Esophagus muscularis mucosa (tissue), 4 donors: ENCODE measurements at regions not wholly inside any gene's neighbourhood (a gene's known extent, or its start where the extent isn't known, plus 50 kb on each side); places are given as distances from the start of the nearest gene placed in this dataset.

Experiments
- DNase-seq: peaks from one replicate; pipeline ENCODE4 v3.0.0-alpha.2; 2017; ENCODE audit errors: extremely low spot score
- H3K27ac ChIP-seq, 4 donors: fragments of 200-600 bp; sonication (generic); replicated peaks in 1 of 4; 1 replicate in 3 of 4; 2 replicates in 1 of 4; pipeline ENCODE4 v1.5.1; 2016 to 2019; ENCODE audit warnings: mild to moderate bottlenecking in 1 of 4
- H3K27me3 ChIP-seq, 4 donors: fragments of 200-600 bp; sonication (generic); one replicate each; pipeline versions ENCODE4 v1.5.1 to v1.6.0; 2016 to 2019
- H3K36me3 ChIP-seq, 4 donors: fragments of 200-600 bp; sonication (generic); one replicate each; pipeline ENCODE4 v1.5.1; 2016 to 2019
- H3K4me1 ChIP-seq, 4 donors: fragments of 200-600 bp; sonication (generic); one replicate each; pipeline ENCODE4 v1.5.1; 2016 to 2019
- H3K4me3 ChIP-seq, 4 donors: fragments of 200-600 bp; sonication (generic); 1 replicate in 2 of 4; 2 replicates in 2 of 4; pipeline ENCODE4 v1.5.1; 2016 to 2019; ENCODE audit warnings: mild to moderate bottlenecking in 4 of 4, moderate library complexity in 1 of 4
- H3K9me3 ChIP-seq, 4 donors: fragments of 200-600 bp; sonication (generic); 1 replicate in 3 of 4; 2 replicates in 1 of 4; pipeline ENCODE4 v1.5.1; 2016 to 2019
- CTCF ChIP-seq, 3 experiments: fragments of 200-600 bp in 2 of 3; fragments of 450-650 bp in 1 of 3; sonication (generic) in 2 of 3; IDR thresholded peaks; one replicate each; pipeline ENCODE4 v1.5.1; 2017 to 2019; ENCODE audit warnings: antibody characterized with exemption in 3 of 3, mild to moderate bottlenecking in 2 of 3, moderate library complexity in 1 of 3
- EP300 ChIP-seq: sonication (generic); formaldehyde crosslinking; IDR thresholded peaks from one replicate; pipeline ENCODE4 v1.6.1; 2017; ENCODE audit warnings: antibody characterized with exemption
- POLR2A ChIP-seq: fragments of 450-650 bp; IDR thresholded peaks from one replicate; pipeline ENCODE4 v1.6.1; 2017; ENCODE audit warnings: antibody characterized with exemption, moderate library complexity, mild to moderate bottlenecking, low read depth
- POLR2AphosphoS5 ChIP-seq, 2 donors: sonication (generic); formaldehyde crosslinking; IDR thresholded peaks; one replicate each; pipeline ENCODE4 v1.6.1; 2017; ENCODE audit warnings: antibody characterized with exemption in 2 of 2
- WGBS: methylation state at CpG from one replicate; pipeline ENCODE4 v1.1.5; 2018; 5-methylcytosine and 5-hydroxymethylcytosine counted together
- intact Hi-C: fragments of 100-400 bp; cut with DNase I; formaldehyde crosslinking; loops from one replicate; pipeline ENCODE4 v1.15.1; 2023

GRCh38 chr10:93182049-93182327 is 108.3 kb downstream of the CYP26A1 start:
- Histone ChIP-seq H3K4me1 (no peaks in the 10 kb centered on the region), H3K4me3 (no peak overlapping the region), H3K9me3 (no peaks in the 10 kb centered on the region), H3K27ac (no peak overlapping the region), H3K36me3 (no peaks in the 10 kb centered on the region), H3K27me3 (no peaks in the 10 kb centered on the region)
- intact Hi-C loops, result no loop called here
- no peak for DNase-seq
- 71% methylated on average over 4 of the region's 4 CpGs for WGBS
- TF ChIP-seq POLR2AphosphoS5 (IDR thresholded peaks at IDR 0.05), result no peak
- TF ChIP-seq CTCF (IDR thresholded peaks at IDR 0.05), result no peak
- no peak for TF ChIP-seq EP300
- no peak for TF ChIP-seq POLR2A

- H3K27ac ChIP-seq, result no peak overlapping the region
- H3K4me1 ChIP-seq, result no peaks in the 10 kb centered on the region
- no peaks in the 10 kb centered on the region for H3K9me3 ChIP-seq
- no peak for TF ChIP-seq POLR2AphosphoS5 (IDR thresholded peaks at IDR 0.05)
- no peak for TF ChIP-seq CTCF (IDR thresholded peaks at IDR 0.05)
- TF ChIP-seq EP300, result no peak
- TF ChIP-seq POLR2A, result no peak
- DNase-seq, result no peak
- no peaks in the 10 kb centered on the region for H3K36me3 ChIP-seq
- no peaks in the 10 kb centered on the region for H3K27me3 ChIP-seq
- no peak overlapping the region for H3K4me3 ChIP-seq
- intact Hi-C loops, result no loop called here
Measured at GRCh38 chr10:93182790-93183189, 109.1 kb downstream of the CYP26A1 start.

GRCh38 chr10:93186653-93187052 is 113.0 kb downstream of the CYP26A1 start:
- no peak for TF ChIP-seq EP300
- no peak for TF ChIP-seq CTCF (IDR thresholded peaks at IDR 0.05)
- TF ChIP-seq POLR2AphosphoS5 (IDR thresholded peaks at IDR 0.05), result no peak
- no peak for TF ChIP-seq POLR2A

GRCh38 chr10:93189944-93190343 is 116.3 kb downstream of the CYP26A1 start:
- no peak overlapping the region for H3K4me3 ChIP-seq
- H3K9me3 ChIP-seq, result no peaks in the 10 kb centered on the region
- DNase-seq, result peak; percentile 39
- no peaks in the 10 kb centered on the region for H3K4me1 ChIP-seq
- intact Hi-C loops, result no loop called here
- WGBS, result 86% methylated on average over 3 of the region's 3 CpGs
- no peaks in the 10 kb centered on the region for H3K27me3 ChIP-seq
- no peak overlapping the region for H3K27ac ChIP-seq
- TF ChIP-seq POLR2A, result no peak
- no peak for TF ChIP-seq POLR2AphosphoS5 (IDR thresholded peaks at IDR 0.05)
- no peak for TF ChIP-seq CTCF (IDR thresholded peaks at IDR 0.05)
- TF ChIP-seq EP300, result no peak
- no peaks in the 10 kb centered on the region for H3K36me3 ChIP-seq

More at GRCh38 chr10:93186653-93187052, 113.0 kb downstream of the CYP26A1 start:
- Histone ChIP-seq H3K9me3 (no peaks in the 10 kb centered on the region), H3K4me1 (no peaks in the 10 kb centered on the region), H3K4me3 (no peak overlapping the region), H3K27me3 (no peaks in the 10 kb centered on the region), H3K27ac (no peak overlapping the region), H3K36me3 (no peaks in the 10 kb centered on the region)
- no peak for DNase-seq
- intact Hi-C loops, result no loop called here
- 62% methylated on average over 2 of the region's 2 CpGs for WGBS

- Histone ChIP-seq H3K9me3 (no peaks in the 10 kb centered on the region), H3K27ac (no peak overlapping the region), H3K36me3 (no peaks in the 10 kb centered on the region), H3K4me3 (no peak overlapping the region), H3K27me3 (no peaks in the 10 kb centered on the region), H3K4me1 (no peaks in the 10 kb centered on the region)
- WGBS, result 49% methylated on average over 3 of the region's 3 CpGs
- DNase-seq, result no peak
- TF ChIP-seq POLR2AphosphoS5 (IDR thresholded peaks at IDR 0.05) (no peak), EP300 (no peak), CTCF (IDR thresholded peaks at IDR 0.05) (no peak), POLR2A (no peak)
- intact Hi-C loops, result no loop called here
Measured at GRCh38 chr10:93190372-93190771, 116.7 kb downstream of the CYP26A1 start.
